Stimulated activated CD8-positive, alpha-beta memory T cell treated with anti-CD3 and anti-CD28 coated beads, Interleukin-4, amount 100 ng/mL, for 24 hours (primary cell): ENCODE measurements at regions not wholly inside any gene's neighbourhood (a gene's known extent, or its start where the extent isn't known, plus 50 kb on each side); places are given as distances from the start of the nearest gene placed in this dataset.

ENCODE experiments used
- DNase-seq: peaks from one replicate; pipeline ENCODE4 v3.0.0-alpha.2; 2020; ENCODE audit warnings: low read depth

DNA sequence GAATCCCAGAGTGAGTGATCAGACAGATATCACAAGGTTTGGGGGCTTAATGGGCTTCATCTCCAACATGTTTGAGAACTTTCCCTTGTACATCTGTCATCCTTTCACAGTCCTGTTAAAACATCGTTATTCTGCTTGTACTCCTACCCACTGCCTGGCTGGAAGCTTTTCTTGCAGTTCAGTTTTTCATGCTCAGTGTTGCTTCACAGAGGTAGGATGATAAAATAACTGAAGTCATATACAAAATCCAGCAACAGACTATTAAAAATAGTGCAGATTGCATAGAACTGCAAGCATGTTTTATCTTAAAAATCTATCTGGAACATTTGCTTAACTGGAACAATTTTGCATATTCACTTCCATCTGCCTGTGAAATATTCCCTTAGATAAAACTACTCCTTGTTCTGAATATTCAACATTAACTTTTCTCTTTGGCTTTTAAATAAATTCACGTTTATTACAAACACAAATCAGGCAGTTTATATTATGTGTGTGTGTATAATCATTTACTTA, 579.6 kb upstream of the IGFBP7 start:
- no peak for DNase-seq

DNA sequence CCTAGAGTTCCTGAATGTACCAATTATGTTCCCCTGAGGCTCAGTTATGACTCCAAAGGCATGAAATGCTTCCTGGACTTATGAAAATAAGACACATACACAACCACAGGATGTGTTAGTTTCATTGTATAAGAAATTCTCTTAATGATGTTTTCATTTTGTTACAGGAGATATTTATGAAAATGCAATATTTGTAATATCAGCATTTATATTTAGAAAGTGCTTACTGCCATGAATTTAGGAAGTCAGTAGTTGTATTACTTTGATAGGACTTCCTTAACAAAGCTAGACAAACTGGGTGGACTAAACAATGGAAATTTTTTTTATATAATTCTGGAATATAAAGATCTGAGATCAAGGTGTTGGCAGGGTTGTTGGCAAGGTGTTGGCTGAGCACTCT, 572.1 kb upstream of the IGFBP7 start:
- DNase-seq, result no peak

DNA sequence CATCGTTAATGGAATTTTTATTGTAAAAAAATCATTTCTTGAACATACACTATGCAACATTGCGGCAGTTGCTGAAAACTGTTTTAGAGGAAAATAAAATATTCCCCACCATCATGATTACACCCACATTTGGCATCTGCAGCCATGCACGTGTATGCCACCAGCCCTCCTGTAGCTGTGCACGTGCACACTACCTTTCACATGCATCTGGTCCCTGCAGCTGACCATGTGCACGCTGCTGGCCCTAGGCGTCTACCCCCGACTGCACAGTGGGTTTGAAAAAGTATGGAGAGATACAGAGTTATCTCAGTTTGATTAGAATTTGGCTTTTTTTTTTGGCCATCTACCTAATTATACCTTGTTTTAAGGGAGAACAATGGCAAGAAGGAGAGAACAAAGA, 569.8 kb upstream of the IGFBP7 start:
- DNase-seq, result no peak

DNA sequence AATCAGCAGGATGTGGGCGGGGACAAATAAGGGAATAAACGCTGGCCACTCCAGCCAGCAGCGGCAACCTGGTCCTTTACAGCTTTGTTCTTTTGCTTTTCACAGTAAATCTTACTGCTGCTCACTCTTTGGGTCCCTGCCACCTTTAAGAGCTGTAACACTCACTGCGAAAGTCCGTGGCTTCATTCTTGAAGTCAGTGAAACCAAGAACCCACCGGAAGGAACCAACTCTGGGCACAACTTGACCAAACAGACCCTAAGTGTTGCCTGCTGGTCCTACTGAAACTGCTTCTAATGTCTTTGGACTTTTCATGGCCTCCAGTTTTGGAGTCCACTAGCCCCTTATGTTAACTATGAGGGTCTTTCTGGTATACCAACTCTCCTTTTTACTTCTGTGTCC, 566.2 kb upstream of the IGFBP7 start:
- no peak for DNase-seq

DNA sequence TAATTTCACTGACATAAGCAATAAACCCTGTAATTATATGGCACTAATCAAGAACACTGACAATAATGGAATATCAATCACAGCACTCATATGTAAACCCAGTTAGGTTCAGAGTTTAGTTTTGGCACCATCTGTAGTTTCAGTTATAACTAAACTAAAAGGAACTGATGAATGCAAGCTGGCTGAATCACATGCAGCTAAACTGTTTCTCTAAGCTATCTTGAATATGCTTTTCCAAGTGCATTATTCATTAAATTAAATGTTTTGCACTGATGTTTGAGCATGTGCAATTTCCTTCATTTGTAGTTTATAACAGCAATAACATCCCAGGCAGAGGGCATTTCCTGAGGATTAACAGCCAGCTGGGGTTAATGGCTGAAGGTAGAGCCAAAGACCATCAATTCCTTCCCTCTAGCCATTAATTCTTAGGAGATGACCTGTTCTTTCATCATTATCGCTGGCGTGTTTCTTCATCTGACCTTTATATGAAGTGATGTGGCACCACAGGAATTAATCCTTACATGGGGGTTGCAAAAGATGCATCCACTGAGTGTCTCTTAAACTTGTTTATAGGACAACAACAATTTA, 562.8 kb upstream of the IGFBP7 start:
- DNase-seq, result no peak

DNA sequence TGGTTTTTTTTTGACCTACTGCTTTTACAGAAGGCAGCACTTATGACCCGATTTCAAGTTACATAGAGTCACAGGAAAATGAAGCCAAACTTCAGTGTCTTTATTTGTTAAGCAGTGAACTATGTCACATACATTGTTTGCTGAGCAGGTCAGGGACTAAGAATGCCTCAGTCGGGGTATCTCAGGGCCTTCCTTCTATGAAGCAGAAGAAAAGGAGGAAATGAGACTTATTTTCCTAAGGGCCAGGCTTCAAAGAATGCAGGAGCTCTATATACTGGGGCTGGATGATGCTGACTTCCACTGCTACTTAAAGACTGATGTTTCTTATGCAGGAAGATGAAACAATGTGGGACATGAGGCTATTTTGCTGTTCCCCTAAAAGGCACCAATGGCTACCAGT, 558.4 kb upstream of the IGFBP7 start:
- DNase-seq, result no peak

DNA sequence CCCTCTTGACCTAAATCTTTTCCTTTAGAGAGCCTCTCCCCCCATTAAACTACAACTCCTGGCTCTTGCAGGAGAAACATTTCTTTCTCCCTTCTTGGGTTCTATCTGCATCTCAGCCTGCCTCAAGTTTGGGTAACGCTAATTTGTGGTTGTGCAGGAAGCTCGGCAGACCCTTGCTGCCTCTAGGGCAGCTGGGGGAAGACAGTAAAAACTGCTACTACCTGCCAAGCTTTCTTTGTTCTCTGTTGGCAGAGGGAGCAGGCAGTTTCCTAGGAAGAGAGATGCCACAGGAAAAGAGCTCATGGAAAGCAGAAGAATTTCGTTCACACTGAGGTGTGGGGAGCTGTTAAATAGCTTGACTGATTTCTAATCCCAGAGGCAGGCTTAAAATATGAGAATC, 555.6 kb upstream of the IGFBP7 start:
- no peak for DNase-seq

DNA sequence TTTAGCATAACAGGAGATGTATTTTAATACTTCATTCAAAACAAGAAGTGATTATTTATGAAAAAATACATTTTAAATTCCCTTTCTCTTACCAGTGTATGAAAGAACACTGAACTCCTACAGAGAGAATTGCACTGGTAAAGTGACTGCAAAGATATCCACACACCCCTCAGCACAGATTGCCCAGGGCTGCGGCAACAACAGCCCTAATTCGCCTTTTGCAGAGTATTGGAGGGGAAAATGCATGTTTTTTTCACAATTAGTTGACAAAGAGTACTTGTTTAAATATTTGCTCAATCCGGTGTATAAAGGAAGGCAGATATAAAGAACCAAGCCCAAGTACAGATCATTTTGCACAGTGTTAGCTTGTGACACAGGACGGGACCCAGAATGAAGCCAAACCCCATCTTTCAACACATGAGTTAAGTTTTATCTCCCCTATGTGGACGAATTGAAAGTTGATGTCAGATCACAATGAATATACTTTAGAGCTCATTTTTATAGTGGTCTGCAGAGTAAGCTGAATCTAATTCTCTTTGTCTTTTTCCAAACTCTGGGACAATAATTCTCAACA, 551.4 kb upstream of the IGFBP7 start:
- no peak for DNase-seq

DNA sequence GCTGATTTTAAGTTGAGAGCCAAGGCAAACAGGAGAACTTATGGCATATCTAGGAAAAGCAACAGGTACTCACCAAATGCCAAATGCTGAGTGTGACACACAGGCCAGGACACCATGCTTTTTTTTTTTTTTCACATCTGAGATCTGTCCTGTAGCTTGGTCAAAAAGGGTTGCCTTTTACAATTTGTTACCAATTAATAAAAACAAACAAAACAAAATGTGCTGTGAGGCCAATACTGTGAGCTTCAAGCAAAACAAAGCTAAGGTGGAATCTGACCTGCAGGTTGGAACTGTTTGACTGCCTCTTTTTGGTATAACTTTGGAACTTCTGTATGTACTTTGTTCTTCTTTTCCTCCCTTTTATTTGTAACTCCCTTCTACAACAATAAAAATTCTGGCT, 548.5 kb upstream of the IGFBP7 start:
- DNase-seq, result no peak

DNA sequence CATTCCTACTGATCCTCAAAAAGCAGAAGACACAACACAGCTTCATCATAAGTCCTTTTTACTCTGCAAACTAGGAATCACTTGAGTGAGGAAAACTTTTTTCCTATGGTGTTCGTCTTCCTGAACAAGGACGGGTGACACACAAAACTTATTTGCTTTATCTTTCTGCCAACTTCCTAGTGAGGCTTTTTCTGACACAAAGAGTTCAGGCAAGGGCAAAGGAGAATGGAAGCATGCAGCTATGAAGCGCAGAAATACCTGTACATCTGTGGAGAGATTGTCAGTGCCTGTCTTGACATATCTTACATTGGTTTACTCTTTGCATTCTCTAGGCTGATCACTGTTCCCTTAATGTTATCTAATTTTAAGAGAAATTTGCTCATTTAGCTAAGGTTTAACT, 548.0 kb upstream of the IGFBP7 start:
- no peak for DNase-seq

DNA sequence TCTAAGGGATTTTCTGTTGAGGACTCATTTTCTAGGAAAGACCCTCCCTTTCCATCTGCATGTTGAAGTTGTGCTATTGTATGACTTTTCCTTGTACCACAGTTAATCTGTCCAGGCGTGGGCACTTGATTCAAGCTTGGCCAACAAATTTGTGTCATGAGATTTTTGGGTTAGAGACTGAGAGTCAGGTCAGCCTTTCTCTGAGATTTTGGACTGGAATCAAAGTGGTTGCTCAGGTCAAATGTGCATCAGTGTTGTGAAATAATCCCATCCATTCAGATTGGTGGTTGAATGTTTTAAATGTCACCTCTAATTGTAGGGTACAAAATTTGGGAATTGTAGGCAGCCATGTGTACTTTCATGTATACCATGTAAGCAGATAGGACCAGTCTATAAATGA, 545.2 kb upstream of the IGFBP7 start:
- DNase-seq, result no peak

DNA sequence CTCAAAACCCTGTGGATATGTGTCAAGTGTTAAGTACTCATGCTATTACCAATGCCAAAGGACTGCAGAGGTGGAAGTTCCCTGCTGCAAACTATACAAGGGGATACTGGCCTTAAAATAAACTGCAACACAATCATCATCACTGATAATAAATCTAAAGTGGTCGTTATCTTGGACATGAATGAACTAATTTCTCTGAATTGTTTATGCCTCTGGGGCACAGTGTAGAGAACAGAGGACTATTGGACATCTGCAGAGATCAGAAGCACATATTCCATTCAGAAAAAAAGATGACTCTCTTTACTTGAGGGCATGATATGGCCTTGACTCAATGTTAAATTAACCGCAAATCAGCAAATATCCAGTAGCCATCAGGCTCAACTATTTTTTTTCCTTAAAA, 542.6 kb upstream of the IGFBP7 start:
- no peak for DNase-seq

DNA sequence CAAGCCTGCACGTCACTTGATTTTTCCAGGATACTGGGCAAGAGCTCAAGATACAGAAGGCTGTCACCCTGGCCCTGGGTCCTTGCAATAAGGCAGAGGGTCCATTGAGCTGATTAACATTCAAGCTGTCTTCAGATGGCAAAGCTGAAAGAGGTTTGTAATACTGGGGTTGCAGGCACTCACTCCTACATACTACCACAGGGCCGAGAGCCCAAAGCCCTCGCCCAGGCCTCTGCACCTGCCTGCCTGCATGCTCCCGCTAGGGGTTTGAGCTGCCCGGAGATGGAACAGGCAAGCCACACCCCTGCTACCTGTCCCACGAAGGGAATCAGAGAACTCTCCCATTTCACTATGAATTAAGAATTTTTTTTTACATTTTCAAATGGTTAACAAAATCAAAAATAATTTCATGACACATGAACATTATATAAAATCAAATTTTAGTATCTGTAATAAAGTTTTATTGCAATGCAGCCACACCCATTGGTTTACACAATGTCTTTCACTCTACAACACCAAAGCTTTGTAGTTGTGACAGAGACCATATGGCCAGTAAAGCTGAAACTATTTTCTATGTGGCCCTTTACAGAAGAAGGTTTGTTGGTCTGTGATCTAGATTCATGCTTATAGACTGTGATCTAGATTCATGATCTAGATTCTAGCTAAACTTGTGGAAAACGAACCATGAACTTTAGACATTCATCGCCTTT, 530.4 kb upstream of the IGFBP7 start:
- DNase-seq, result no peak

DNA sequence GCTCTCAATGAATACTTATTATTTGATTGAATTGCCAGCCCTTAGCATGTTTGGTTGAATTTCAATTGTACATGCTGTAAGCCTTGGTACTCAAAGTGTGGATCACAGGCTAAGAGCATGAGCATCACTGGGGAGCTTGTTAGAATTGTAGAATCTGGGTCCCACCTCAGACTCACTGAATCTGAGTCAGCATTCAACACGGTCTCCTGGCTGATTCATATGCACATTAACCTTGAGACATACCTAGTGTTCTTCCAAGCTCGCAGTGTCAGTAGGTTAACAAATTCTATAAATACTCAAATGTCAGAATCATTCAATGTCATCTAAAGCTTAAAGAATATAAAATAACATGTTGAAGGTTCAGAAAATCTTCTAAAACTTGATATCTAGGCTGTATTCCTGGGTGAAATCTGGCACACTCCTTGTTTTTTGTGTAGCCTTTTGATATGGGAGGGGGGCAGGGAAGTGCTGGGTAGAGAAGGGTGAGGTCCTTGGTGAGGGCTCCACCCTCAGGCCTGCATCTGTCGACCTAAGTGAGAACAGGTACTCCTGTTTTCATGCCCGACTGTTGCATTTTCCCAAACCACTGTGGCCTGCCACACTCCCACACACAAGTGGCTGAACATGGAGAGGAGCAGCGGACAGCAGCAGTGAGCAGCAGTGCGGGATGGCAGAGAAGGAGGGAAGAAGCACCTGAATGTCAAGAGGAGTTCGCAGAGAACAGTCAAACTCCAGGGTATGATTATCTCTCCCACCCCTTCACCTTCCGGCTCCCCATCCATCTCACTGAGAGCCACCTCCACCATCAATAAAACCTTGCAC, 529.6 kb upstream of the IGFBP7 start:
- DNase-seq, result no peak

DNA sequence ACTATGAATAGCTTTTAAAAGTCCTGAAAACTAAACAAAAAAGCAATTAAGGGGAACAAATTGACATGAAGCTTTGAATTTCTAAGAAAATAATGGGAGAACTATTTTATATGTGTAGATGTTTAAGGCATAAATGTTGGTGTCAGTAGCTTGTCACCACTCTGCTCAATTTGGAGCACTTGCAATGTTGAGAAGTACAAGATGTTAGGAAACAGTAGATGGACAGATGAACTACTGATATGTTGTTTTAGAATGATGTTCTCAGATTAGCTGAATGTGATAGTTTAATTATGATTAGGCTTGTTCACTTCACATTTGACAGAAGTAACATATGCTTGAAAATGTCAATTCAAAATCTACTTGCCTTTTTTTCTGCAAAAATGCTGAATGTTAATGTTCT, 525.7 kb upstream of the IGFBP7 start:
- no peak for DNase-seq

DNA sequence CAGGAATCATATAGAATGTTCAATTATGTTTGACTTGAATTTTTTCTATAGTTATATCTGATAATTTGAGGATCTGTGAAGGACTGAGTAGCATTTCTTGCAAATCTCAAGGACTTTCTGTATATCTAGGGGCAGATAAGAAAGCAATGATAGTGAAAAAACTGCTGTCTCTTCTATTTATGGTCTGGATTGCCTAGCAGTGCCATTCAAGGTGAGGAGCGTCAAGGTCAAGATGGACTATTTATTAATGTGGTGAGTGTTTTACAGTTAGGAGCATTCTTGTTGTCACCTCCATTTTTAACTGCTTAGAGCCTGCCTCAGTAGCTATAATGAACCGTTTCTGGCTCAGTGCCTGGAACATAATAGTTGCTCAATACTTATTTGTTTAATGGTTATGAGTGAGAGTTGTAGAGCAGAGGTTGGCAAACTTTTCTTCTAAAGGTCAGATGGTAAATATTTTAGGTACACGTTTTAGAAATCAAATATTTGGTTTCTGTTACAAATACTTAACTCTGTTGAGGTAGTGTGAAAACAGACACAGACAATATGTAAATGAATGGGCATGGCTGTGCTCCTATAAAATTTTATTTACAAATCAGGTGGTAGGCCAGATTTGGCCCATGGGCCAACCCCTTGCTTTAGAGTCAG, 523.2 kb upstream of the IGFBP7 start:
- no peak for DNase-seq

DNA sequence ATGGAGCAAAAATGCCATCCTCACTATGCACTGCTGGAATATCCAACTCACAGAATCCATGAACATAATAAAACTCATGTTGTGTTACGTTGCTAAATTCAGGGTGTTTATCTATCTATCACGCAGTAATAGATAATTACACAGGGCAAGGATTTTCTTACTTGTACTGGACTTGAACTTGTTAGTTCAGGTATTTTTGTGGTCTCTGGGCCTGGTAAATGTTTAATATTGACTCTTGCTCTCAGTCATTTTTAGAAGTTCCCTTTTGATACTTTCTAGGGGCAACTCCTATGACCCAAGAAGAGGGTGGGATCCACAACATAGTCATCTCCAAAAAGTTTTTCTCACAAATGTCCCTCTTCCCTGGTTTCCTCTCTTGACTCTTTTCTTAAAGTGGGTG, 522.4 kb upstream of the IGFBP7 start:
- DNase-seq, result no peak

DNA sequence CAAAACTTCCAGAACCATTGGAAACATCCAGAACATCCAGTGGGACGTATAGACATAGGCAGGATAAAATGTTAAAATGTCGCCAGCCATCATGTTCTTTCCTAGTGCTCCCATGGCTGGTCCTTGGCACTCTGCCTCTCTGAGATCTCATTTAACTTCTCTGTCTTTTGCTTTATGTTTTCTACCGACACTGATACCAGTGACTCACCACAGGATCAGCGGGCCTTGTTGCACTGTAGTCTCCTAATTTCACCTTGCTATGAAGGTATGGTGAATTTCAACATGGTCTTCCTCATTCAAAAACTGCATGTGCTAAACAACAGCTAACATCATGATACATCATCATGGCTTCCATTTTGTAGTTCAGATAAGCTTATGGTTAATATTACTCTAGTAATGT, 521.0 kb upstream of the IGFBP7 start:
- DNase-seq, result no peak

DNA sequence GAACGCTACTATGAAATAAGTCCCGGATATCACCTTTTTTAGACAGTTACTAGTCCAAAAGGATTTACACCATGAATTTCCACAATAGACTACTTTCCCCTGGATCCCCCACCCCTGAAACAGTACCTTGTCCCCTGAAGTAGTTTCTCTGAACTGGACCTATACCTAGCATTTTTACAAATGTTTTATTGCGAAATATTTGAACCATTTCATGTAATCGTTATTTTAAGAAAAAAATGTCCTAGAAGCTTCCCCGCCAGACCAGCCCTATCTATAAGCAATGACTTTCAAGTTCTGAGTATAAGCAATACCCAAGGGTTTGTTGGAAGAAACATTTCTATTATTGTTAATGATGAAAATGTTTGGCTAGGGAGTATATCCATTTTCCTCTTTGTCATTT, 517.8 kb upstream of the IGFBP7 start:
- DNase-seq, result no peak

DNA sequence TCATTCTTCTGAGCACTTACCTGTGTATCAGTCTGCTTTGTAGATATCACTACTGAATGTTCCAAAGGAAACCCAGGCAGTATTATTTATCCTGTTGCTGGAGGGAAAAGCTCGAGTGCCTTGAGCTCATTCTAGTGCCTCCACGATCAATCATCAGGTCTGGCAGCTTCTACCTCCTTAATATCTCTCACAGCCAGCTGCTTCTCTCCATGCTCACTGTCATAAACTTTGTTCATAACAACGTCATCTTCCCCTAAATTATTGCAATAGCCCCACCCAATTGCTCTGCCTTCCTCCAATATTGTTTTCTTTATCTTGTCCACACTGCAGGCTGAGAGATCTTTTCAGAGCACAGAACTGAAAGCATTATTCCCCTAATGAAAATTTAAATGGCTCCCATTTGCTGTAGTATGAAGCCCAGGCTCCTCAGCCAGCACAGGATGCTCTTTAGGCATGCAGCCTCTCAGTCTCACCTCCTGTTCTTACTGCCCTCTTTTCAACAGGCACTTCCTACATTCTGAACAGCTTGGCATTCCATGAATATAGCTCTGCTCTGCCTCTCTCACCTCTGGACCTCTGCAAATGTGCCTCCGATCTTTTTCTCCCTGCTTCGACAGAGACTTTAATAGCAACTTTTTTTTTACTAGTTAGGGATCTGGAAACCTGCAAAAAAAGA, 504.2 kb upstream of the IGFBP7 start:
- no peak for DNase-seq

DNA sequence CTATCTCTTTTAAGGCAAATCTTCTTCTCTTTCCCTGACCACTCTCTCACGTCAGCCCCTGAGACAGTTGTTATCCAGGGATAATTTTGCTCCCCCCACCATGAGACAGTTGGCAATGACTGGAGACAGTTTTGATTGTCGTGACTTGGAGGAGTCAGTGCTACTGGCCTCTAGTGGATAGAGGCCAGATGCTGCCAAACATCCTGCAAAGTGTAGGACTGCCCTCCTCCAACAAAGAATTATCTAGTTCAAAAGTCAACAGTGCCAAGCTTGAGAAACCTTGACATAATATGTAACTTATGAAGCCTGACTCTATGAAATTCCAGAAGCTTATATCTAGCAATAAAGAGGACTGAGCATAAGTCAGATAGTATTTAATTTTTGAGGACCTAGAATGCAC, 502.1 kb upstream of the IGFBP7 start:
- no peak for DNase-seq
